BE2C (cell line): ENCODE measurements at regions not wholly inside any gene's neighbourhood (a gene's known extent, or its start where the extent isn't known, plus 50 kb on each side); places are given as distances from the start of the nearest gene placed in this dataset.
"Not testable (repeated sequence)": the region's sequence is repeated elsewhere in the genome, so short reads cannot be mapped to it uniquely, and the experiment has no call there.

Source experiments
- DNase-seq: peaks from one replicate; pipeline ENCODE4 v3.0.0-alpha.2; 2020
- H3K27me3 ChIP-seq: fragments of 250-450 bp; sonication (Bioruptor Pico); 2 replicates; pipeline ENCODE4 v1.5.1; 2020; ENCODE audit warnings: mild to moderate bottlenecking
- H3K36me3 ChIP-seq: fragments of 250-450 bp; sonication (Bioruptor Pico); 2 replicates; pipeline ENCODE4 v1.5.1; 2020; ENCODE audit warnings: mild to moderate bottlenecking
- H3K4me1 ChIP-seq: fragments of 250-450 bp; sonication (Bioruptor Pico); 2 replicates; pipeline ENCODE4 v1.5.1; 2020
- H3K4me3 ChIP-seq: 2 replicates; pipeline ENCODE4 v1.5.1; 2011; ENCODE audit warnings: low read depth, low read length
- H3K9me3 ChIP-seq: fragments of 250-450 bp; sonication (Bioruptor Pico); 2 replicates; pipeline ENCODE4 v1.5.1; 2020
- TF ChIP-seq, protein P1 (sequence below): IDR thresholded peaks from 2 replicates; pipeline ENCODE4 v1.5.1; 2012; ENCODE audit warnings: mild to moderate bottlenecking, low read depth, low read length

DNA sequence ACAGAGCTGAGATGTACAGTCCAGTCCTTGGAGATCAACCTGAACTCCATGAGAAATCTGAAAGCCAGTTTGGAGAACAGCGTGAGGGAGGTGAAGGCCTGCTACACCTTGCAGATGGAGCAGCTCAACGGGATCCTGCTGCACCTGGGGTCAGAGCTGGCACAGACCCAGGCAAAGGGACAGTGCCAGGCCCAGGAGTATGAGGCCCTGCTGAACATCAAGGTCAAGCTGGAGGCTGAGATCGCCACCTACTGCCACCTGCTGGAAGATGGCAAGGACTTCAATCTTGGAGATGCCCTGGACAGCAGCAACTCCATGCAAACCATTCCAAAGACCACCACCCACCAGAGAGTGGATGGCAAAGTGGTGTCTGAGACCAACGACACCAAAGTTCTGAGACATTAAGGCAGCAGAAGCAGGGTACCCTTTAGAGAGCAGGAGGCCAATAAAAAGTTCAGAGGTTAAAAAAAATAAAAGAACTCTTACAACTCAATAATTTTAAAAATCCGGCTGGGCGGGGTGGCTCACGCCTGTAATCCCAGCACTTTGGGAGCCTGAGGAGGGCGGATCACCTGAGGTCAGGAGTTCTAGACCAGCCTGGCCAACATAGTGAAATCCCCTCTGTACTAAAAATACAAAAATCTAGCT is 69.9 kb upstream of the RTL6 start:
- Histone ChIP-seq H3K36me3 (no peaks in the 10 kb centered on the region), H3K27me3 (no peaks in the 10 kb centered on the region; the same call in 1 of the 2 replicates), H3K4me3 (no peak overlapping the region), H3K4me1 (no peaks in the 10 kb centered on the region), H3K9me3 (no peaks in the 10 kb centered on the region)
- peak; percentile 70 for DNase-seq
- TF ChIP-seq, protein P1, sequence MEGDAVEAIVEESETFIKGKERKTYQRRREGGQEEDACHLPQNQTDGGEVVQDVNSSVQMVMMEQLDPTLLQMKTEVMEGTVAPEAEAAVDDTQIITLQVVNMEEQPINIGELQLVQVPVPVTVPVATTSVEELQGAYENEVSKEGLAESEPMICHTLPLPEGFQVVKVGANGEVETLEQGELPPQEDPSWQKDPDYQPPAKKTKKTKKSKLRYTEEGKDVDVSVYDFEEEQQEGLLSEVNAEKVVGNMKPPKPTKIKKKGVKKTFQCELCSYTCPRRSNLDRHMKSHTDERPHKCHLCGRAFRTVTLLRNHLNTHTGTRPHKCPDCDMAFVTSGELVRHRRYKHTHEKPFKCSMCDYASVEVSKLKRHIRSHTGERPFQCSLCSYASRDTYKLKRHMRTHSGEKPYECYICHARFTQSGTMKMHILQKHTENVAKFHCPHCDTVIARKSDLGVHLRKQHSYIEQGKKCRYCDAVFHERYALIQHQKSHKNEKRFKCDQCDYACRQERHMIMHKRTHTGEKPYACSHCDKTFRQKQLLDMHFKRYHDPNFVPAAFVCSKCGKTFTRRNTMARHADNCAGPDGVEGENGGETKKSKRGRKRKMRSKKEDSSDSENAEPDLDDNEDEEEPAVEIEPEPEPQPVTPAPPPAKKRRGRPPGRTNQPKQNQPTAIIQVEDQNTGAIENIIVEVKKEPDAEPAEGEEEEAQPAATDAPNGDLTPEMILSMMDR = peak; percentile 73

DNA sequence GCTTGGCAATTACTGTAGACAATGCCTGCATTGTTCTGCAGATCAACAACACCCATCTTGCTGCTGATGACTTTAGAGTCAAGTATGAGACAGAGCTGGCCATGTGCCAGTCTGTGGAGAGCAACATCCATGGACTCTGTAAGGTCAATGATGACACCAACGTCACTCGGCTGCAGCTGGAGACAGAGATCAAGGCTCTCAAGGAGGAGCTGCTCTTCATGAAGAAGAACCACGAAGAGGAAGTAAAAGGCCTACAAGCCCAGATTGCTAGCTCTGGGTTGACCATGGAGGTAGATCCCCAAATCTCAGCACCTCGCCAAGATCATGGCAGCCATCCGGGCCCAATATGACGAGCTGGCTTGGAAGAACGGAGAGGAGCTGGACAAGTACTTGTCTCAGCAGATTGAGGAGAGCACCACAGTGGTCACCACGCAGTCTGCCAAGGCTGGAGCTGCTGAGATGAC is 69.4 kb upstream of the RTL6 start:
- H3K36me3 ChIP-seq, H3K4me1 ChIP-seq, H3K4me3 ChIP-seq, H3K9me3 ChIP-seq, H3K27me3 ChIP-seq, DNase-seq: not testable (repeated sequence)

DNA sequence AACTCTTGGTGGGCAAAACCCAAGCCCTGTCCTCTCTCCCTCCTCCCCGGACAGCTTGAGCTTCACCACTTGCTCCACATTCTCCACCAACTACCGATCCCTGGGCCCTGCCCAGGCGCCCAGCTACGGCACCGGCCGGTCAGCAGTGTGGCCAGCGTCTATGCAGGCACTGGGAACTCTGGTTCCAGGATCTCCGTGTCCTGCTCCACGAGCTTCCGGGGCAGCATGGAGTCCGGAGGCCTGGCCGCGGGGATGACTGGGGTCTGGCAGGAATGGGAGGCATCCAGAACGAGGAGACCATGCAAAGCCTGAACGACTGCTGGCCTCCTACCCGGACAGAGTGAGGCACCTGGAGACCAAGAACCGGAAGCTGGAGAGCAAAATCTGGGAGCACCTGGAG is 68.9 kb upstream of the RTL6 start:
- Histone ChIP-seq H3K36me3 (no peaks in the 10 kb centered on the region), H3K9me3 (no peaks in the 10 kb centered on the region), H3K4me1 (no peaks in the 10 kb centered on the region), H3K27me3 (peaks cover under 1% of the 10 kb centered on the region), H3K4me3 (no peak overlapping the region)
- TF ChIP-seq, protein P1 = no peak
- no peak for DNase-seq

DNA sequence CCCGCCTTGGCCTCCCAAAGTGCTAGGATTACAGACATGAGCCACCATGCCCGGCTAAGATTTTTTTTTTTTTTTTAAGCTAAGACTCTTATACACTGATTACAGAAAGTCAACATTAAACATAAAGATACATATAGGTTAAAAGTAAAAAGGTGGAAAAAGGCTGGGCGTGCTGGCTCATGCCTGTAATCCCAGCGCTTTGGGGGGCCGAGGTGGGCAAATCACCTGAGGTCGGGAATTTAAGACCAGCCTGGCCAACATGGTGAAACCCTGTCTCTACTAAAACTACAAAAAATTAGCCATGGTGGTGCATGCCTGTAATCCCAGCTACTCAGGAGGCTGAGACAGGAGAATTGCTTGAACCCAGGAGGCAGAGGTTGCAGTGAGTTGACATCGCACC is 64.6 kb upstream of the RTL6 start:
- H3K27me3 ChIP-seq = peaks cover 21% of the 10 kb centered on the region
- not testable (repeated sequence) for DNase-seq

DNA sequence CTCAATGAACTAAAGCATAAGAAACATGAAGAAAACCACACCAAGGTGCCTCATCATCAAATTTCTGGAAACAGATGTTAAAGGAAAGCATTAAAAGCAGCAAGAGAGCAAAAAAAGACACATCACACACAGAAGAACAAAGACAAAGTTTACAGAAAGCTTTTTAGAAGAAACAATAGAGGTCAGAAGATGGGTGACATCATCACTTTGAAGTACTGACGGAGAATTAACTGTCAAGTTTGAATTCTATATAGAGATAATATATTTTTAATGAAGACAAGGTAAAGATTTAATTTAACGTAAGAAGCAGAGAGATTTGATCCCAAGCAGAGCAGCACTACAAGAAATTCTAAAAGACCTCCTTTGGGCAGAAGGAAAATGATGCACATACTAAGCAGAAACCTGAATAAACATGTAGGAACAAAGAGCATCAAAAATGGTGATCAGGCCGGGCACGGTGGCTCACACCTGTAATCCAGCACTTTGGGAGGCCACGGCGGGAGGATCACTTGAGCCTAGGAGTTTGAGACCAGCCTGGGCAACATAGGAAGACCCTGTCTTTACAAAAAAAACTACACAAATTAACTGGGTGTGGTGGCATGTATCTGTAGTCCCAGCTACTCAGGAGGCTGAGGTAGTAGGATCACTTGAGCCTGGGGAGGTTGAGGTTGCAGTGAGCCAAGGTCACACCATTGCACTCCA is 63.3 kb upstream of the RTL6 start:
- Histone ChIP-seq H3K36me3 (no peaks in the 10 kb centered on the region), H3K4me1 (no peaks in the 10 kb centered on the region), H3K27me3 (peaks cover 32% of the 10 kb centered on the region), H3K9me3 (no peaks in the 10 kb centered on the region), H3K4me3 (no peak overlapping the region)
- no peak for DNase-seq
- TF ChIP-seq, protein P1 = no peak

More for the DNA sequence above, 64.6 kb upstream of the RTL6 start:
- not testable (repeated sequence) for H3K4me3 ChIP-seq, H3K9me3 ChIP-seq, H3K36me3 ChIP-seq, H3K4me1 ChIP-seq

DNA sequence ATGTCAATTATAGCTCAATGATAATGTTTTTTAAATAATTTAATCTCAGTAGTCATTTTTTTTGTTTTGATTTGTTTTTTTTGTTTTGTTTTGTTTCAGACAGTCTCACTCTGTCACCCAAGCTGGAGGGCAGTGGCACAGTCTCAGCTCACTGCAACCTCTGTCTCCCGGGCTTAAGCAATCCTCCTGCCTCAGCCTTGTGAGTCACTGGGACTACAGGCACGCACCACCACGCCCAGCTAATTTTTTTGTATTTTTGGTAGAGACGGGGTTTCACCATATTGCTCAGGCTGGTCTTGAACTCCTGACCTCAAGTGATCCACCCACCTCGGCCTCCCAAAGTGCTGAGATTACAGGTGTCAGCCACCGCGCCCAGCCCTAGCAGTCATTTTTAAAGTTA is 60.6 kb upstream of the RTL6 start:
- not testable (repeated sequence) for H3K36me3 ChIP-seq, H3K4me1 ChIP-seq, H3K4me3 ChIP-seq, DNase-seq, H3K9me3 ChIP-seq
- peaks cover 55% of the 10 kb centered on the region for H3K27me3 ChIP-seq

DNA sequence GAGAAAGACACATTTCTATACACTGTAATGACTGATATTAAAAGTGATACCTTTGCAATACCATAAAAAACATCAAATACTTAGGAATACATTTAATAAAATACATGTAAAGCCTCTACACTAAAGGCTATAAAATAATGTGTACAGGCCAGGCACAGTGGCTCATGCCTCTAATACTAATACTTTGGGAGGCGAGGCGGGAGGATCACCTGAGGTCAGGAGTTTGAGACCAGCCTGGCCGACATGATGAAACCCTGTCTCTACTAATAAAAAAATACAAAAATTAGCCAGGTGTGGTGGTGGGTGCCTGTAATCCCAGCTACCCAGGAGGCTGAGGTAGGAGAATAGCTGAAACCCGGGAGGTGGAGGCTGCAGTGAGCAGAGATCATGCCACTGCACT is 59.8 kb upstream of the RTL6 start:
- not testable (repeated sequence) for DNase-seq, H3K9me3 ChIP-seq, H3K4me1 ChIP-seq, H3K36me3 ChIP-seq, H3K4me3 ChIP-seq
- peaks cover 58% of the 10 kb centered on the region for H3K27me3 ChIP-seq

DNA sequence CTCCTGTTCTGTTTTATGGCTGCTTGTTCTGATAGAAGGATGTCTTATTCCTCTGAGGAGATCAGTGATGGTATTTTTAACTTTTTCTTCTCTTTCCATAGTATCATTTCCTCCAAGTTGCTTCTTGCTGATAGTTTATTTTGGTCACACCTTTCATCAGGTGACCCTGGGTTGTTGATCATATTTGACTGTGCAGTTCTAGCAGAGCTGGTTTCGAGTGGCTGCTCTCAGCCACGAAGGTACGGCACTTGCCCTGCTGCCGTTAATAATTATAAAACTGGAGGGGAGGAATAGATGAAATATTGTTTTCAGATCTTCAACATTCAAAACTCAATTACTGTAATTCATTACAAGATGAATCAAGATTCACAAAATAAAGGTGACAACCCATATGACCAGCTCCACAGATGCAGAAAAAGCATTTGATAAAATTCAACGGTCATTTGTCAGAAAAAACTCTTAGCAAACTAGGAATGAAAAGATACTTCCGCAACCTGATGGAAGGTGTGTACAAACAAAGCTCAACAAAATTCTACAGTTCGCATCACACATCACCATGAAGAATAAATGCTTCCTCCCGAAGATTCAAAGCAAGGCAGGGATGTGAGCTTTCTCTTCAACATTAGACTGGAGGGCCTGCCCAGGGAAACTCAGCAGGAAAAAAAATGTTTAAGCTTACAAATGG is 59.2 kb upstream of the RTL6 start:
- Histone ChIP-seq H3K36me3 (no peaks in the 10 kb centered on the region), H3K9me3 (no peaks in the 10 kb centered on the region), H3K27me3 (peaks cover 60% of the 10 kb centered on the region), H3K4me1 (no peaks in the 10 kb centered on the region), H3K4me3 (no peak overlapping the region)
- no peak for DNase-seq
- TF ChIP-seq, protein P1 = no peak
